OCI-LY1 (cell line): ENCODE measurements at regions not wholly inside any gene's neighbourhood (a gene's known extent, or its start where the extent isn't known, plus 50 kb on each side); places are given as distances from the start of the nearest gene placed in this dataset.

Experiments
- H2AFZ ChIP-seq: fragments of 200-600 bp; sonication (generic), shearing (Covaris generic); 2 replicates; pipeline ENCODE4 v1.6.0; 2014; ENCODE audit warnings: antibody characterized with exemption, mild to moderate bottlenecking, low read length
- H3F3A ChIP-seq: fragments of 200-600 bp; sonication (generic), shearing (Covaris generic); 2 replicates; pipeline ENCODE4 v1.6.0; 2014; ENCODE audit warnings: mild to moderate bottlenecking, antibody characterized with exemption, low read length, moderate library complexity; ENCODE audit not compliant: insufficient read depth
- H3K27ac ChIP-seq: fragments of 200-600 bp; sonication (generic); 2 replicates; pipeline ENCODE4 v1.5.1; 2014; ENCODE audit warnings: low read length, mixed run types, mild to moderate bottlenecking, low read depth; ENCODE audit not compliant: poor library complexity, severe bottlenecking
- H3K27me3 ChIP-seq: fragments of 200-600 bp; sonication (generic); 2 replicates; pipeline ENCODE4 v1.6.0; 2014; ENCODE audit warnings: antibody characterized with exemption, mild to moderate bottlenecking, low read length, moderate library complexity; ENCODE audit not compliant: insufficient read depth
- H3K36me3 ChIP-seq: fragments of 200-600 bp; sonication (generic); 2 replicates; pipeline ENCODE4 v1.6.1; 2014; ENCODE audit warnings: mild to moderate bottlenecking, antibody characterized with exemption, low read length, moderate library complexity, mixed read lengths; ENCODE audit not compliant: insufficient read depth
- H3K4me1 ChIP-seq: fragments of 200-600 bp; sonication (generic); 2 replicates; pipeline ENCODE4 v1.5.1; 2014; ENCODE audit warnings: mild to moderate bottlenecking, low read length, moderate library complexity; ENCODE audit not compliant: insufficient read depth, severe bottlenecking
- H3K4me2 ChIP-seq: fragments of 200-600 bp; sonication (generic), shearing (Covaris generic); 2 replicates; pipeline ENCODE4 v1.6.1; 2014; ENCODE audit warnings: low read length
- H3K4me3 ChIP-seq: fragments of 200-600 bp; sonication (generic); 2 replicates; pipeline ENCODE4 v1.5.1; 2014; ENCODE audit warnings: low read length, low read depth, mild to moderate bottlenecking, mixed read lengths; ENCODE audit not compliant: poor library complexity, severe bottlenecking
- H3K79me2 ChIP-seq: fragments of 200-600 bp; shearing (Covaris generic); 2 replicates; pipeline ENCODE4 v1.6.1; 2016; ENCODE audit warnings: mixed run types, low read length, mixed read lengths; ENCODE audit not compliant: insufficient read depth
- H3K9ac ChIP-seq: fragments of 200-600 bp; sonication (generic), shearing (Covaris generic); 2 replicates; pipeline ENCODE4 v1.6.1; 2014; ENCODE audit warnings: mild to moderate bottlenecking, low read length, mixed read lengths
- H3K9me2 ChIP-seq: fragments of 200-600 bp; sonication (generic), shearing (Covaris generic); 2 replicates; pipeline ENCODE4 v1.6.1; 2014; ENCODE audit warnings: low read depth, mild to moderate bottlenecking, low read length, mixed read lengths
- H3K9me3 ChIP-seq: fragments of 200-600 bp; shearing (Covaris generic); 2 replicates; pipeline ENCODE4 v1.6.1; 2014; ENCODE audit warnings: low read length, mixed read lengths
- H4K20me1 ChIP-seq: fragments of 200-600 bp; sonication (generic), shearing (Covaris generic); 2 replicates; pipeline ENCODE4 v1.6.0; 2016; ENCODE audit warnings: mild to moderate bottlenecking, low read length; ENCODE audit not compliant: insufficient read depth
- EZH2 ChIP-seq: fragments of 200-600 bp; sonication (generic), shearing (Covaris generic); IDR thresholded peaks from 2 replicates; pipeline ENCODE4 v1.8.0; 2017; ENCODE audit warnings: borderline replicate concordance, mixed run types, mild to moderate bottlenecking, antibody characterized with exemption, low read length, moderate library complexity, mixed read lengths
- TF ChIP-seq, protein P1 (sequence below): fragments of 200-600 bp; sonication (generic), shearing (Covaris generic); IDR thresholded peaks from 2 replicates; pipeline ENCODE4 v1.5.1; 2017; ENCODE audit warnings: mild to moderate bottlenecking, antibody characterized with exemption, low read length, moderate library complexity, mixed read lengths

DNA sequence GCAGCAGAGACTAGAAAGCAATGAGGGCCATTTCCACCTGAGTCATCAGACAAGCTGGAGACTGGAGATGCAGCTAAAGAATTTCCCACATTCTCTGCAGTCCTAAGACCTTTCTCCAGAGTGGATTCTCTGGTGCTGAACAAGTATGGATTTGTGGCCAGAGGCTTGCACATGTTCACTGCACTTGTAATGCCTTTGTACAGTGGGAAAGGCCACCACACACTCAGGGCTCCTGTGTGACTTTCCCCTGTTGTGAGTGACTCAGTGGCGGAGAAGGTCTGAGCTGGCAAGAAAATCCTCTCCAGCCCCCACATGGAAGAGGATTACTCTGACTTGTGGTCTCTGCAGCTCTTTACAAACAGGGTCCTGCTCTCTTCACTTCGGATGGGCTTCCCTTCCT, 192.3 kb downstream of the C6orf118 start:
- Histone ChIP-seq H4K20me1 (no peaks in the 10 kb centered on the region), H3K27me3 (no peaks in the 10 kb centered on the region), H3K9me3 (no peaks in the 10 kb centered on the region), H3F3A (no peaks in the 10 kb centered on the region), H3K9ac (no peak overlapping the region), H3K4me2 (no peak overlapping the region), H3K4me1 (no peaks in the 10 kb centered on the region), H3K79me2 (no peaks in the 10 kb centered on the region), H3K36me3 (no peaks in the 10 kb centered on the region), H3K9me2 (no peaks in the 10 kb centered on the region), H2AFZ (no peak overlapping the region), H3K4me3 (no peak overlapping the region), H3K27ac (no peak overlapping the region)
- TF ChIP-seq, protein P1, sequence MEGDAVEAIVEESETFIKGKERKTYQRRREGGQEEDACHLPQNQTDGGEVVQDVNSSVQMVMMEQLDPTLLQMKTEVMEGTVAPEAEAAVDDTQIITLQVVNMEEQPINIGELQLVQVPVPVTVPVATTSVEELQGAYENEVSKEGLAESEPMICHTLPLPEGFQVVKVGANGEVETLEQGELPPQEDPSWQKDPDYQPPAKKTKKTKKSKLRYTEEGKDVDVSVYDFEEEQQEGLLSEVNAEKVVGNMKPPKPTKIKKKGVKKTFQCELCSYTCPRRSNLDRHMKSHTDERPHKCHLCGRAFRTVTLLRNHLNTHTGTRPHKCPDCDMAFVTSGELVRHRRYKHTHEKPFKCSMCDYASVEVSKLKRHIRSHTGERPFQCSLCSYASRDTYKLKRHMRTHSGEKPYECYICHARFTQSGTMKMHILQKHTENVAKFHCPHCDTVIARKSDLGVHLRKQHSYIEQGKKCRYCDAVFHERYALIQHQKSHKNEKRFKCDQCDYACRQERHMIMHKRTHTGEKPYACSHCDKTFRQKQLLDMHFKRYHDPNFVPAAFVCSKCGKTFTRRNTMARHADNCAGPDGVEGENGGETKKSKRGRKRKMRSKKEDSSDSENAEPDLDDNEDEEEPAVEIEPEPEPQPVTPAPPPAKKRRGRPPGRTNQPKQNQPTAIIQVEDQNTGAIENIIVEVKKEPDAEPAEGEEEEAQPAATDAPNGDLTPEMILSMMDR, result no peak
- TF ChIP-seq EZH2, result no peak

DNA sequence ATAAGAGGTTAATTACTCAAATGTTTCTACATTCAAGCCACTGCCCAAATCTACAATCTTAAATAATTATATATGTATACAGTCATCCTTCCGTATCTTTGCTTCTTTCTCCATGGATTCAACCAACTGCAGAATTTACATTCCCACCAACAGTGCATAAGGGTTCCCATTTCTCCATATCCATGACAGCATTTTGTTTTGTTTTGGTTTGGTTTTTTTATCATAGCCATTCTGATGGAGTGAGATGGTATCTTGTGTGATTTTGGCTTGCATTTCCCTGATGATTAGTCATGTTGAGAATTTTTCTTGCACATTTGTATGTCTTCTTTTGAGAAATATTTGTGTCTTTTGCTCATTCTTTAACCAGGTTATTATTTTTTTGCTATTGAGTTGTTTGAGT, 198.5 kb downstream of the C6orf118 start:
- Histone ChIP-seq H2AFZ (no peak overlapping the region), H3K36me3 (no peaks in the 10 kb centered on the region), H3K9ac (no peak overlapping the region), H3K27ac (no peak overlapping the region), H3F3A (no peaks in the 10 kb centered on the region), H3K4me1 (no peaks in the 10 kb centered on the region), H3K9me2 (no peaks in the 10 kb centered on the region), H3K9me3 (no peaks in the 10 kb centered on the region), H3K4me3 (no peak overlapping the region), H4K20me1 (no peaks in the 10 kb centered on the region), H3K27me3 (no peaks in the 10 kb centered on the region), H3K4me2 (no peak overlapping the region), H3K79me2 (no peaks in the 10 kb centered on the region)
- no peak for TF ChIP-seq EZH2
- TF ChIP-seq, protein P1, result no peak

DNA sequence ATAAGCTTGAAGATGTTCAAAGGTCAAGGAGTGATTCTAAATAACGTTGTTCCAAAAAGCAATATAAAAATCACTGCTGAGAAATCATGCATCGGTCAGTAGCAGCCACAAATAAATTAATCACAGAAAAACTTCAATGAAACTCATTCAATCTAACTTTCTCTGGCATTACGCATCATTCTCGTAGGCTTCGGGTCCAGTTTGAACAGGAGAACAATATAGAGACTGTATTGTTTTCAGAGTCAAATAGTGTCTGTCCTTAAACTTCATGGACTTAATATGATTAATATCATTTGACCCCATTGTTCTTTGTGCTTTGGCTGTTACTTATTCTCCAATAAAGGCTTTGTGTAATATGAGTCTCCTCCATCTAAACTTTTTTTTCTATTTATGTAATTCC, 200.4 kb downstream of the C6orf118 start:
- Histone ChIP-seq H3K79me2 (no peaks in the 10 kb centered on the region), H3K27me3 (no peaks in the 10 kb centered on the region), H4K20me1 (no peaks in the 10 kb centered on the region), H3K9ac (no peak overlapping the region), H3K4me2 (no peak overlapping the region), H3F3A (no peaks in the 10 kb centered on the region), H3K4me3 (no peak overlapping the region), H3K27ac (no peak overlapping the region), H3K9me2 (no peaks in the 10 kb centered on the region), H3K36me3 (no peaks in the 10 kb centered on the region), H3K9me3 (no peaks in the 10 kb centered on the region), H2AFZ (no peak overlapping the region), H3K4me1 (no peaks in the 10 kb centered on the region)
- TF ChIP-seq, protein P1, result no peak
- TF ChIP-seq EZH2, result no peak
